ENCODE measurements at regions not wholly inside any gene's neighbourhood (a gene's known extent, or its start where the extent isn't known, plus 50 kb on each side); places are given as distances from the start of the nearest gene placed in this dataset.

GRCh38 chr1:58895082-58895481 is 111.2 kb upstream of the JUN start:
- no peak overlapping the region for H3K4me3 ChIP-seq (ENCODE audit: low read length)
- no peak overlapping the region for H3K9ac ChIP-seq (ENCODE audit: low read length)
- no peaks in the 10 kb centered on the region for H3K9me2 ChIP-seq (ENCODE audit: insufficient read depth, low read length)
- no peaks in the 10 kb centered on the region for H4K20me1 ChIP-seq (ENCODE audit: insufficient read depth)
- H2AFZ ChIP-seq (ENCODE audit: low read depth, low read length) = no peak overlapping the region
- TF ChIP-seq REST (IDR thresholded peaks at IDR 0.05; ENCODE audit: borderline replicate concordance) = no peak
- no peak for TF ChIP-seq SMC3 (conservative IDR thresholded peaks at IDR 0.05; ENCODE audit: poor library complexity)
- no peak for TF ChIP-seq RAD21 (conservative IDR thresholded peaks at IDR 0.05)
- TF ChIP-seq TAF1 (IDR thresholded peaks at IDR 0.05; ENCODE audit: low read depth) = no peak
- no peak for TF ChIP-seq EP300 (conservative IDR thresholded peaks at IDR 0.05; ENCODE audit: poor library complexity, severe bottlenecking)
- TF ChIP-seq MXI1 (conservative IDR thresholded peaks at IDR 0.05; ENCODE audit: poor library complexity, severe bottlenecking) = no peak
- TF ChIP-seq POLR2AphosphoS5 (IDR thresholded peaks at IDR 0.05) = no peak
- TF ChIP-seq EZH2 (IDR thresholded peaks at IDR 0.05; ENCODE audit: borderline replicate concordance, insufficient read depth, low read length, poor library complexity, severe bottlenecking) = no peak
- TF ChIP-seq CTCF (IDR thresholded peaks at IDR 0.05; ENCODE audit: poor library complexity, severe bottlenecking) = no peak
- H3K4me2 ChIP-seq (ENCODE audit: low read length) = no peak overlapping the region
- no peaks in the 10 kb centered on the region for H3K36me3 ChIP-seq (ENCODE audit: insufficient read depth, low read length)
- H3F3A ChIP-seq (ENCODE audit: insufficient read depth, low read length, poor library complexity, severe bottlenecking) = no peaks in the 10 kb centered on the region
- no peaks in the 10 kb centered on the region for H3K9me3 ChIP-seq (ENCODE audit: low read length)
- no peaks in the 10 kb centered on the region for H3K79me2 ChIP-seq (replicated peaks; ENCODE audit: insufficient read depth, low read length)
- H3K27me3 ChIP-seq (ENCODE audit: insufficient read depth, low read depth, low read length) = no peaks in the 10 kb centered on the region
- H3K27ac ChIP-seq (ENCODE audit: low read length) = no peak overlapping the region

- Histone ChIP-seq H3K9me2 (ENCODE audit: insufficient read depth, low read length) (no peaks in the 10 kb centered on the region), H3K4me2 (ENCODE audit: low read length) (no peak overlapping the region), H3K79me2 (replicated peaks; ENCODE audit: insufficient read depth, low read length) (no peaks in the 10 kb centered on the region), H3K4me3 (ENCODE audit: low read length) (no peak overlapping the region), H3K27ac (ENCODE audit: low read length) (no peak overlapping the region), H3F3A (ENCODE audit: insufficient read depth, low read length, poor library complexity, severe bottlenecking) (no peaks in the 10 kb centered on the region), H3K27me3 (ENCODE audit: insufficient read depth, low read depth, low read length) (no peaks in the 10 kb centered on the region), H3K9ac (ENCODE audit: low read length) (no peak overlapping the region), H3K9me3 (ENCODE audit: low read length) (no peaks in the 10 kb centered on the region), H3K36me3 (ENCODE audit: insufficient read depth, low read length) (no peaks in the 10 kb centered on the region), H2AFZ (ENCODE audit: low read depth, low read length) (no peak overlapping the region), H4K20me1 (ENCODE audit: insufficient read depth) (no peaks in the 10 kb centered on the region)
- TF ChIP-seq REST (IDR thresholded peaks at IDR 0.05; ENCODE audit: borderline replicate concordance) = no peak
- no peak for TF ChIP-seq TAF1 (IDR thresholded peaks at IDR 0.05; ENCODE audit: low read depth)
- TF ChIP-seq SMC3 (conservative IDR thresholded peaks at IDR 0.05; ENCODE audit: poor library complexity) = no peak
- no peak for TF ChIP-seq MXI1 (conservative IDR thresholded peaks at IDR 0.05; ENCODE audit: poor library complexity, severe bottlenecking)
- TF ChIP-seq EP300 (conservative IDR thresholded peaks at IDR 0.05; ENCODE audit: poor library complexity, severe bottlenecking) = no peak
- no peak for TF ChIP-seq EZH2 (IDR thresholded peaks at IDR 0.05; ENCODE audit: borderline replicate concordance, insufficient read depth, low read length, poor library complexity, severe bottlenecking)
- TF ChIP-seq RAD21 (conservative IDR thresholded peaks at IDR 0.05) = no peak
- TF ChIP-seq POLR2AphosphoS5 (IDR thresholded peaks at IDR 0.05) = no peak
- no peak for TF ChIP-seq CTCF (IDR thresholded peaks at IDR 0.05; ENCODE audit: poor library complexity, severe bottlenecking)
These were observed 111.8 kb upstream of the JUN start for GRCh38 chr1:58895559-58896145.
